ENCODE measurements at regions not wholly inside any gene's neighbourhood (a gene's known extent, or its start where the extent isn't known, plus 50 kb on each side); places are given as distances from the start of the nearest gene placed in this dataset.

GRCh38 chr14:38848243-38848935 lies 254.6 kb downstream of the SEC23A start:
- DNase-seq (ENCODE audit: low read depth), result no peak

GRCh38 chr14:38847161-38847560 lies 255.9 kb downstream of the SEC23A start:
- DNase-seq (ENCODE audit: low read depth), result no peak

- no peak for DNase-seq (ENCODE audit: low read depth)
These were observed 263.2 kb downstream of the SEC23A start for GRCh38 chr14:38839694-38840365.

GRCh38 chr14:38838979-38839323 lies 264.1 kb downstream of the SEC23A start:
- no peak for DNase-seq (ENCODE audit: low read depth)

GRCh38 chr14:38838049-38838978 lies 264.7 kb downstream of the SEC23A start:
- DNase-seq (ENCODE audit: low read depth), result peak; percentile 14

- DNase-seq (ENCODE audit: low read depth), result no peak
These were observed 265.5 kb downstream of the SEC23A start for GRCh38 chr14:38837343-38838048.

GRCh38 chr14:38836539-38836938 lies 266.5 kb downstream of the SEC23A start:
- DNase-seq (ENCODE audit: low read depth), result no peak

- DNase-seq (ENCODE audit: low read depth), result no peak
These were observed 267.2 kb downstream of the SEC23A start for GRCh38 chr14:38835874-38836273.

- DNase-seq (ENCODE audit: low read depth), result no peak
These were observed 274.7 kb downstream of the SEC23A start for GRCh38 chr14:38828183-38828827.

GRCh38 chr14:38824706-38825105 lies 278.3 kb downstream of the SEC23A start:
- DNase-seq (ENCODE audit: low read depth), result no peak

- no peak for DNase-seq (ENCODE audit: low read depth)
These were observed 284.5 kb downstream of the SEC23A start for GRCh38 chr14:38818555-38818954.

GRCh38 chr14:38808734-38809455 lies 294.1 kb downstream of the SEC23A start:
- DNase-seq (ENCODE audit: low read depth), result no peak

GRCh38 chr14:38799671-38800070 lies 303.4 kb downstream of the SEC23A start:
- no peak for DNase-seq (ENCODE audit: low read depth)

- no peak for DNase-seq (ENCODE audit: low read depth)
These were observed 308.4 kb downstream of the SEC23A start for GRCh38 chr14:38794677-38795076.

GRCh38 chr14:38791862-38792261 lies 311.2 kb downstream of the SEC23A start:
- no peak for DNase-seq (ENCODE audit: low read depth)

- no peak for DNase-seq (ENCODE audit: low read depth)
These were observed 312.1 kb downstream of the SEC23A start for GRCh38 chr14:38790916-38791315.

GRCh38 chr14:38789805-38790204 lies 313.2 kb downstream of the SEC23A start:
- DNase-seq (ENCODE audit: low read depth), result no peak

- no peak for DNase-seq (ENCODE audit: low read depth)
These were observed 315.0 kb downstream of the SEC23A start for GRCh38 chr14:38788060-38788459.

GRCh38 chr14:38786921-38787320 lies 316.1 kb downstream of the SEC23A start:
- no peak for DNase-seq (ENCODE audit: low read depth)

- no peak for DNase-seq (ENCODE audit: low read depth)
These were observed 325.6 kb downstream of the SEC23A start for GRCh38 chr14:38777401-38777800.

GRCh38 chr14:38775986-38776385 lies 327.0 kb downstream of the SEC23A start:
- no peak for DNase-seq (ENCODE audit: low read depth)
